Stomach (tissue), 8 donors: ENCODE measurements at regions not wholly inside any gene's neighbourhood (a gene's known extent, or its start where the extent isn't known, plus 50 kb on each side); places are given as distances from the start of the nearest gene placed in this dataset.

Experiments
- DNase-seq, 2 donors: peaks; one replicate each; pipeline versions ENCODE4 v3.0.0 to v3.0.0-alpha.2; 2013 to 2019
- H3K27ac ChIP-seq, 5 donors: fragments of 200-600 bp in 4 of 5; sonication (generic) in 4 of 5; one replicate each; pipeline ENCODE4 v1.5.1; 2013 to 2019; ENCODE audit warnings: mild to moderate bottlenecking in 1 of 5, moderate library complexity in 1 of 5
- H3K27me3 ChIP-seq, 3 donors: fragments of 200-600 bp; sonication (generic); one replicate each; pipeline ENCODE4 v1.5.1; 2017 to 2019; ENCODE audit warnings: mixed run types in 1 of 3
- H3K36me3 ChIP-seq, 4 donors: fragments of 200-600 bp; sonication (generic); 1 replicate in 3 of 4; 2 replicates in 1 of 4; pipeline ENCODE4 v1.5.1; 2016 to 2019
- H3K4me1 ChIP-seq, 4 donors: fragments of 200-600 bp; sonication (generic); one replicate each; pipeline ENCODE4 v1.5.1; 2016 to 2019
- H3K4me3 ChIP-seq, 4 donors: fragments of 200-600 bp; sonication (generic) in 3 of 4; one replicate each; pipeline ENCODE4 v1.5.1; 2016 to 2019; ENCODE audit warnings: mild to moderate bottlenecking in 1 of 4
- H3K9me3 ChIP-seq, 4 donors: fragments of 200-600 bp; sonication (generic); one replicate each; pipeline ENCODE4 v1.5.1; 2016 to 2019
- CTCF ChIP-seq, 7 experiments: fragments of 450-650 bp in 4 of 7; fragments of 200-600 bp in 3 of 7; sonication (generic) in 3 of 7; IDR thresholded peaks; one replicate each; pipeline ENCODE4 v1.5.1; 2016 to 2019; ENCODE audit warnings: antibody characterized with exemption in 7 of 7, control low read depth in 2 of 7, mild to moderate bottlenecking in 1 of 7
- EP300 ChIP-seq: sonication (generic); formaldehyde crosslinking; IDR thresholded peaks from one replicate; pipeline ENCODE4 v1.6.1; 2017; ENCODE audit warnings: antibody characterized with exemption
- POLR2A ChIP-seq, 4 donors: fragments of 450-650 bp; IDR thresholded peaks; one replicate each; pipeline ENCODE4 v1.6.1; 2016; ENCODE audit warnings: antibody characterized with exemption in 4 of 4, control low read depth in 2 of 4, mild to moderate bottlenecking in 1 of 4, moderate library complexity in 1 of 4
- POLR2AphosphoS5 ChIP-seq, 3 donors: sonication (generic); formaldehyde crosslinking; IDR thresholded peaks; one replicate each; pipeline ENCODE4 v1.6.1; 2016; ENCODE audit warnings: antibody characterized with exemption in 3 of 3
- WGBS, 5 donors: extraction: QIAGEN DNeasy Blood & Tissue Kit in 3 of 5; methylation state at CpG; one replicate each; pipeline versions ENCODE4 v1.1.5 to v1.1.7; 2013 to 2018; 5-methylcytosine and 5-hydroxymethylcytosine counted together
- intact Hi-C: fragments of 100-400 bp; cut with DNase I; formaldehyde crosslinking; loops from one replicate; pipeline ENCODE4 v1.15.1; 2023; ENCODE audit warnings: low total_unique reads
- donor health status: healthy with polysubstance abuse.
- donor health status: Bipolar disorder and iron deficiency.
- donor health status: healthy.

DNA sequence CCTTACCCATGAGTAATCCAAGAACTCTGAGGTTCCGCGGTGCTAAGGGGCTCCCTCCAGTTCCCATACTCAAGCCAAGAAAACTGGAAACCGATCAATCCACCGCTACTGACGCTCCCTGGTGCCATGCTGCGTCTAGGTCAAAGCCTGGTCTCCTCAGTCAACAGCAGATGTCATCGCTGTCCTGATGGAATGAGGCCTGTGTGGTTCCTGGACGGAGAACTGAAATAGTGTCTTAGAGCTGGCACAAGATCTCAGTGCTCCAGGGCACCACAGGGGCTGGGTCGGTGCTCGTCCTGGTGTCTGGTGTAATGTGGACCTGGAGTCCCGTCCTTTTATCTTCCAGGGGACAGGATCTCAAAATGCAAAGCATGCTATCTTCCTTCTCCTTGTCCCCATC is 373.9 kb upstream of the CFAP20DC start:
- 77 to 93% (median 86%) methylated on average over 10 to 11 of the region's 11 CpGs for WGBS, 5 donors
- DNase-seq: no peak
- Histone ChIP-seq H3K27ac (no peak overlapping the region), H3K27me3 (no peaks in the 10 kb centered on the region), H3K4me1 (peaks cover 0 to 13% (median 8%) of the 10 kb centered on the region in 4 donors), H3K4me3 (no peak overlapping the region), H3K36me3 (no peaks in the 10 kb centered on the region), H3K9me3 (no peaks in the 10 kb centered on the region)
- TF ChIP-seq POLR2AphosphoS5 (IDR thresholded peaks at IDR 0.05) (no peak), POLR2A (IDR thresholded peaks at IDR 0.05) (no peak), CTCF (IDR thresholded peaks at IDR 0.05) (no peak), EP300 (no peak)
- intact Hi-C loops: no loop called here

GRCh38 chr3:59422312-59422711 is 372.5 kb upstream of the CFAP20DC start:
- no peaks in the 10 kb centered on the region for H3K27me3 ChIP-seq
- no peaks in the 10 kb centered on the region for H3K9me3 ChIP-seq
- intact Hi-C loops: no loop called here
- 51 to 85% (median 72%) methylated on average over 4 of the region's 4 CpGs for WGBS, 5 donors
- no peak for TF ChIP-seq CTCF (IDR thresholded peaks at IDR 0.05)
- TF ChIP-seq POLR2AphosphoS5 (IDR thresholded peaks at IDR 0.05): no peak
- no peak for TF ChIP-seq EP300
- H3K4me1 ChIP-seq: peaks cover 0 to 13% (median 8%) of the 10 kb centered on the region in 4 donors
- H3K27ac ChIP-seq: no peak overlapping the region
- DNase-seq: no peak
- no peaks in the 10 kb centered on the region for H3K36me3 ChIP-seq
- no peak overlapping the region for H3K4me3 ChIP-seq

GRCh38 chr3:59418836-59419235 is 369.0 kb upstream of the CFAP20DC start:
- no peak for DNase-seq
- Histone ChIP-seq H3K27ac (no peak overlapping the region), H3K36me3 (no peaks in the 10 kb centered on the region), H3K27me3 (no peaks in the 10 kb centered on the region), H3K9me3 (no peaks in the 10 kb centered on the region), H3K4me3 (no peak overlapping the region), H3K4me1 (no peaks in the 10 kb centered on the region)
- no peak for TF ChIP-seq CTCF (IDR thresholded peaks at IDR 0.05)
- intact Hi-C loops: no loop called here
- WGBS, 5 donors: 53 to 65% (median 57%) methylated on average over 4 of the region's 4 CpGs

GRCh38 chr3:59412516-59412915 is 362.7 kb upstream of the CFAP20DC start:
- no peak for DNase-seq
- 76 to 90% (median 78%) methylated on average over 5 of the region's 5 CpGs for WGBS, 5 donors
- Histone ChIP-seq H3K4me3 (no peak overlapping the region), H3K4me1 (peaks cover 0 to 8% (median 3%) of the 10 kb centered on the region in 4 donors), H3K36me3 (no peaks in the 10 kb centered on the region), H3K27me3 (no peaks in the 10 kb centered on the region), H3K9me3 (no peaks in the 10 kb centered on the region), H3K27ac (no peak overlapping the region)
- TF ChIP-seq POLR2AphosphoS5 (IDR thresholded peaks at IDR 0.05): no peak
- no peak for TF ChIP-seq CTCF (IDR thresholded peaks at IDR 0.05)
- TF ChIP-seq POLR2A (IDR thresholded peaks at IDR 0.05): no peak
- TF ChIP-seq EP300: no peak
- intact Hi-C loops: no loop called here

GRCh38 chr3:59411694-59412093 is 361.9 kb upstream of the CFAP20DC start:
- Histone ChIP-seq H3K4me1 (peaks cover 0 to 8% (median 3%) of the 10 kb centered on the region in 4 donors), H3K9me3 (no peaks in the 10 kb centered on the region), H3K27ac (no peak overlapping the region), H3K27me3 (no peaks in the 10 kb centered on the region), H3K36me3 (no peaks in the 10 kb centered on the region), H3K4me3 (no peak overlapping the region)
- 40 to 66% (median 50%) methylated on average over 1 of the region's 1 CpG for WGBS, 5 donors
- no peak for TF ChIP-seq CTCF (IDR thresholded peaks at IDR 0.05)
- TF ChIP-seq EP300: no peak
- TF ChIP-seq POLR2A (IDR thresholded peaks at IDR 0.05): no peak
- TF ChIP-seq POLR2AphosphoS5 (IDR thresholded peaks at IDR 0.05): no peak
- intact Hi-C loops: no loop called here
- DNase-seq: no peak
